SK-N-SH treated with all-trans-retinoic acid at 6 μM for 48 hours (cell line): ENCODE measurements at regions not wholly inside any gene's neighbourhood (a gene's known extent, or its start where the extent isn't known, plus 50 kb on each side); places are given as distances from the start of the nearest gene placed in this dataset.

Experiments used
- ATAC-seq: fragments of 200-7000 bp; cut with Tn5 transposase; 3 replicates; pipeline ENCODE4 v1.9.1; 2020; ENCODE audit warnings: mild to moderate bottlenecking, moderate library complexity
- ARNTL ChIP-seq: fragments of 450-650 bp; formaldehyde crosslinking; IDR thresholded peaks from 2 replicates; pipeline ENCODE4 v1.5.0; 2020; ENCODE audit warnings: low read depth, mild to moderate bottlenecking, moderate library complexity, borderline replicate concordance
- BACH2 ChIP-seq: fragments of 250-450 bp; sonication (Bioruptor Pico); IDR thresholded peaks from 2 replicates; pipeline ENCODE4 v1.9.0; 2021; ENCODE audit warnings: mild to moderate bottlenecking, borderline replicate concordance
- CSDC2 ChIP-seq: fragments of 250-450 bp; sonication (Bioruptor Pico); IDR thresholded peaks from 2 replicates; pipeline ENCODE4 v1.5.0; 2020; ENCODE audit warnings: mild to moderate bottlenecking, moderate library complexity
- ESRRG ChIP-seq: fragments of 250-450 bp; sonication (Bioruptor Pico); IDR thresholded peaks from 2 replicates; pipeline ENCODE4 v1.6.1; 2021; ENCODE audit warnings: mild to moderate bottlenecking
- GLIS3 ChIP-seq: fragments of 250-450 bp; sonication (Bioruptor Pico); IDR thresholded peaks from 2 replicates; pipeline ENCODE4 v1.5.0; 2020; ENCODE audit warnings: mild to moderate bottlenecking, moderate library complexity
- ISL1 ChIP-seq: fragments of 250-450 bp; sonication (Bioruptor Pico); IDR thresholded peaks from 2 replicates; pipeline ENCODE4 v2.1.2; 2022; ENCODE audit warnings: mild to moderate bottlenecking, moderate library complexity
- OSR1 ChIP-seq: fragments of 250-450 bp; sonication (Bioruptor Pico); IDR thresholded peaks from 2 replicates; pipeline ENCODE4 v1.8.0; 2022; ENCODE audit warnings: moderate library complexity, mild to moderate bottlenecking, inconsistent platforms
- PPARA ChIP-seq: fragments of 250-450 bp; sonication (Bioruptor Pico); IDR thresholded peaks from 2 replicates; pipeline ENCODE4 v1.5.0; 2020; ENCODE audit warnings: mild to moderate bottlenecking, borderline replicate concordance
- RARB ChIP-seq: fragments of 250-450 bp; sonication (Bioruptor Pico); IDR thresholded peaks from 2 replicates; pipeline ENCODE4 v1.8.0; 2021; ENCODE audit warnings: mild to moderate bottlenecking, moderate library complexity
- SNAI2 ChIP-seq: fragments of 250-450 bp; sonication (Bioruptor Pico); IDR thresholded peaks from 2 replicates; pipeline ENCODE4 v1.5.0; 2020; ENCODE audit warnings: mild to moderate bottlenecking, moderate library complexity
- TCF4 ChIP-seq: fragments of 250-450 bp; sonication (Bioruptor Pico); IDR thresholded peaks from 2 replicates; pipeline ENCODE4 v1.8.0; 2021; ENCODE audit warnings: mild to moderate bottlenecking, moderate library complexity, borderline replicate concordance
- TOX ChIP-seq: fragments of 250-450 bp; sonication (Bioruptor Pico); IDR thresholded peaks from 2 replicates; pipeline ENCODE4 v1.8.0; 2021; ENCODE audit warnings: mild to moderate bottlenecking, moderate library complexity, borderline replicate concordance
- ZC3H10 ChIP-seq: fragments of 250-450 bp; sonication (Bioruptor Pico); IDR thresholded peaks from 2 replicates; pipeline ENCODE4 v1.5.1; 2021; ENCODE audit warnings: mild to moderate bottlenecking, moderate library complexity
- ZFP3 ChIP-seq: fragments of 250-450 bp; sonication (Bioruptor Pico); IDR thresholded peaks from 2 replicates; pipeline ENCODE4 v1.5.0; 2020; ENCODE audit warnings: mild to moderate bottlenecking, moderate library complexity
- ZFP30 ChIP-seq: fragments of 450-650 bp; formaldehyde crosslinking; IDR thresholded peaks from 2 replicates; pipeline ENCODE4 v1.5.0; 2022; ENCODE audit warnings: mild to moderate bottlenecking, moderate library complexity
- ZNF70 ChIP-seq: fragments of 450-650 bp; formaldehyde crosslinking; IDR thresholded peaks from 2 replicates; pipeline ENCODE4 v1.5.0; 2020; ENCODE audit warnings: mild to moderate bottlenecking, moderate library complexity
- ZNF8 ChIP-seq: fragments of 450-650 bp; formaldehyde crosslinking; IDR thresholded peaks from 2 replicates; pipeline ENCODE4 v1.5.0; 2020; ENCODE audit warnings: mild to moderate bottlenecking, moderate library complexity
- TF ChIP-seq, protein P1 (sequence below): fragments of 250-450 bp; sonication (Bioruptor Pico); IDR thresholded peaks from 2 replicates; pipeline ENCODE4 v1.8.0; 2021; ENCODE audit warnings: low read depth, mild to moderate bottlenecking, moderate library complexity, borderline replicate concordance
- TF ChIP-seq, protein P2 (sequence below): fragments of 250-450 bp; sonication (Bioruptor Pico); IDR thresholded peaks from 2 replicates; pipeline ENCODE4 v1.8.0; 2020; ENCODE audit warnings: mild to moderate bottlenecking, moderate library complexity, borderline replicate concordance
- TF ChIP-seq, protein P3 (sequence below): fragments of 250-450 bp; sonication (Bioruptor Pico); IDR thresholded peaks from 2 replicates; pipeline ENCODE4 v1.5.1; 2021; ENCODE audit warnings: mild to moderate bottlenecking, moderate library complexity
- TF ChIP-seq, protein P4 (sequence below): fragments of 250-450 bp; sonication (Bioruptor Pico); IDR thresholded peaks from 2 replicates; pipeline ENCODE4 v1.5.1; 2020; ENCODE audit warnings: low read depth, mild to moderate bottlenecking, moderate library complexity
- TF ChIP-seq, protein P5 (sequence below): fragments of 250-450 bp; sonication (Bioruptor Pico); IDR thresholded peaks from 2 replicates; pipeline ENCODE4 v1.5.0; 2020; ENCODE audit warnings: mild to moderate bottlenecking, moderate library complexity

DNA sequence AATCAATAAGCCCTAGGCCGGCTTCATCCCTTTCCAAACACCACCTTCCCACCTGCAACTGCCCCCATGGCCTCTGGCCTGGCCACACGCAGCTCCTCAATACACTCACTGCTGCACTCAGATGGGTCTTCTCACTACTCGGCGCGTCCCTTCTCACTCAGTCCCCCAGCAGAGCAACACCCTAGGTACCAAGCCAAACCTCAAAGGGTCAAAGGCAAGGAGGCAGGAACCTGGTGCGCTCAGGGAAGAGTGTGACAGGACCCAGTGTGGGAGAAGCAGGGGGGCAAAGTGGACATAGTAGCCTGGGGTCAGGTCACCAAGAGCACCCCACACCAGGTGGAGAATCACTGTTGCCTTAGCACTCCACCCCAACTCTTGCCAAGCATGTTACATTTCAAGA lies 90.6 kb downstream of the TTC32 start:
- TF ChIP-seq PPARA (CRISPR knock-in tag) (no peak), SNAI2 (CRISPR knock-in tag) (no peak), ZFP3 (no peak)
- TF ChIP-seq, protein P1, sequence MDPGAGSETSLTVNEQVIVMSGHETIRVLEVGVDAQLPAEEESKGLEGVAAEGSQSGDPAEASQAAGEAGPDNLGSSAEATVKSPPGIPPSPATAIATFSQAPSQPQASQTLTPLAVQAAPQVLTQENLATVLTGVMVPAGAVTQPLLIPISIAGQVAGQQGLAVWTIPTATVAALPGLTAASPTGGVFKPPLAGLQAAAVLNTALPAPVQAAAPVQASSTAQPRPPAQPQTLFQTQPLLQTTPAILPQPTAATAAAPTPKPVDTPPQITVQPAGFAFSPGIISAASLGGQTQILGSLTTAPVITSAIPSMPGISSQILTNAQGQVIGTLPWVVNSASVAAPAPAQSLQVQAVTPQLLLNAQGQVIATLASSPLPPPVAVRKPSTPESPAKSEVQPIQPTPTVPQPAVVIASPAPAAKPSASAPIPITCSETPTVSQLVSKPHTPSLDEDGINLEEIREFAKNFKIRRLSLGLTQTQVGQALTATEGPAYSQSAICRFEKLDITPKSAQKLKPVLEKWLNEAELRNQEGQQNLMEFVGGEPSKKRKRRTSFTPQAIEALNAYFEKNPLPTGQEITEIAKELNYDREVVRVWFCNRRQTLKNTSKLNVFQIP = no peak

DNA sequence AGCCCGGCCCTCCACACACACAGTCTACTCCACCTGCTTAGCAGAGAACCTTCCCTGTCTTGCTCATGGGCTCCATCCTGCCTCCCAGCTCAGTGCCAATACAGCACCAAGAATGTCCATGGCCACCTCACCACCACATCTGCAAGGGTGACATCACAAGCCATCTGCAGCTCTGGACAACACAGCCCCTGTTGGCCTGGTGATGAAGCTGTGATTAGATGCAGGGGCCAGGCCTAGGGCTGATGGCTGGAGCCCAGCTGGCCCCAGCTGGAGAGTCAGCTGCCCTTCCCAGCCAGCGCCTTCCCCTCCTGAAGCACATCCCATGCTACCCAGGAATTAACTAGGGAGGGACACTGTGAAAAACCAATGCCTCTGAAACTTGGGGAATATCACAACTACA lies 91.1 kb downstream of the TTC32 start:
- peak; percentile 19; the same call in 1 of the 2 replicates for TF ChIP-seq TCF4
- TF ChIP-seq RARB (CRISPR knock-in tag) = no peak
- no peak for ATAC-seq

More for the DNA sequence above, 90.6 kb downstream of the TTC32 start:
- ATAC-seq = no peak

DNA sequence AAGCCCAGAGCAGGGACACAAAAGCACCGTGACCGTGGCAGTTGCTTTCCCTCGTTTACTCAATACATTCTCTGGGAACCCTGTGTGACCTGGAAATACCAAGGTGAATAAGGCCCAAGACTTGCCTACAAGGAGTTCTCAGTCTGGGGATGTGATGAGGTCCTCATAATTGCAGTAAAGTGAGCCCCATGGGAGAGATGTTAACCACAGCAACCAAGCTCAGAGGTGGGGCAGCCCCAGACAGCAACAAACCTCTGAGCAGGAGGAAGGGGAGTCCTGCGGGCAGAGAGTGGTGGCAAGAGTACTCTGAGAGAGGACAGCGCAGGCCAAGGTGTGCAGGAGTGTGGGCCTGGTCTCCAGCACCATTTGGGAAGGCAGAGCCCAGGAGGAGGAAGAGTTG lies 91.6 kb downstream of the TTC32 start:
- TF ChIP-seq ZFP30 (CRISPR knock-in tag) (no peak), ARNTL (no peak), ZC3H10 (CRISPR knock-in tag) (no peak), ZNF70 (CRISPR knock-in tag) (no peak), ISL1 (no peak), GLIS3 (CRISPR knock-in tag) (no peak), CSDC2 (CRISPR knock-in tag) (no peak), ZNF8 (CRISPR knock-in tag) (no peak), RARB (CRISPR knock-in tag) (no peak), TCF4 (no peak), PPARA (CRISPR knock-in tag) (no peak), ESRRG (CRISPR knock-in tag) (no peak)
- TF ChIP-seq, protein P2, sequence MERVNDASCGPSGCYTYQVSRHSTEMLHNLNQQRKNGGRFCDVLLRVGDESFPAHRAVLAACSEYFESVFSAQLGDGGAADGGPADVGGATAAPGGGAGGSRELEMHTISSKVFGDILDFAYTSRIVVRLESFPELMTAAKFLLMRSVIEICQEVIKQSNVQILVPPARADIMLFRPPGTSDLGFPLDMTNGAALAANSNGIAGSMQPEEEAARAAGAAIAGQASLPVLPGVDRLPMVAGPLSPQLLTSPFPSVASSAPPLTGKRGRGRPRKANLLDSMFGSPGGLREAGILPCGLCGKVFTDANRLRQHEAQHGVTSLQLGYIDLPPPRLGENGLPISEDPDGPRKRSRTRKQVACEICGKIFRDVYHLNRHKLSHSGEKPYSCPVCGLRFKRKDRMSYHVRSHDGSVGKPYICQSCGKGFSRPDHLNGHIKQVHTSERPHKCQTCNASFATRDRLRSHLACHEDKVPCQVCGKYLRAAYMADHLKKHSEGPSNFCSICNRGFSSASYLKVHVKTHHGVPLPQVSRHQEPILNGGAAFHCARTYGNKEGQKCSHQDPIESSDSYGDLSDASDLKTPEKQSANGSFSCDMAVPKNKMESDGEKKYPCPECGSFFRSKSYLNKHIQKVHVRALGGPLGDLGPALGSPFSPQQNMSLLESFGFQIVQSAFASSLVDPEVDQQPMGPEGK (CRISPR knock-in tag) = no peak
- TF ChIP-seq, protein P1 = no peak
- TF ChIP-seq, protein P3, sequence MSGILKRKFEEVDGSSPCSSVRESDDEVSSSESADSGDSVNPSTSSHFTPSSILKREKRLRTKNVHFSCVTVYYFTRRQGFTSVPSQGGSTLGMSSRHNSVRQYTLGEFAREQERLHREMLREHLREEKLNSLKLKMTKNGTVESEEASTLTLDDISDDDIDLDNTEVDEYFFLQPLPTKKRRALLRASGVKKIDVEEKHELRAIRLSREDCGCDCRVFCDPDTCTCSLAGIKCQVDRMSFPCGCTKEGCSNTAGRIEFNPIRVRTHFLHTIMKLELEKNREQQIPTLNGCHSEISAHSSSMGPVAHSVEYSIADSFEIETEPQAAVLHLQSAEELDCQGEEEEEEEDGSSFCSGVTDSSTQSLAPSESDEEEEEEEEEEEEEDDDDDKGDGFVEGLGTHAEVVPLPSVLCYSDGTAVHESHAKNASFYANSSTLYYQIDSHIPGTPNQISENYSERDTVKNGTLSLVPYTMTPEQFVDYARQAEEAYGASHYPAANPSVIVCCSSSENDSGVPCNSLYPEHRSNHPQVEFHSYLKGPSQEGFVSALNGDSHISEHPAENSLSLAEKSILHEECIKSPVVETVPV (CRISPR knock-in tag) = no peak
- TF ChIP-seq, protein P4, sequence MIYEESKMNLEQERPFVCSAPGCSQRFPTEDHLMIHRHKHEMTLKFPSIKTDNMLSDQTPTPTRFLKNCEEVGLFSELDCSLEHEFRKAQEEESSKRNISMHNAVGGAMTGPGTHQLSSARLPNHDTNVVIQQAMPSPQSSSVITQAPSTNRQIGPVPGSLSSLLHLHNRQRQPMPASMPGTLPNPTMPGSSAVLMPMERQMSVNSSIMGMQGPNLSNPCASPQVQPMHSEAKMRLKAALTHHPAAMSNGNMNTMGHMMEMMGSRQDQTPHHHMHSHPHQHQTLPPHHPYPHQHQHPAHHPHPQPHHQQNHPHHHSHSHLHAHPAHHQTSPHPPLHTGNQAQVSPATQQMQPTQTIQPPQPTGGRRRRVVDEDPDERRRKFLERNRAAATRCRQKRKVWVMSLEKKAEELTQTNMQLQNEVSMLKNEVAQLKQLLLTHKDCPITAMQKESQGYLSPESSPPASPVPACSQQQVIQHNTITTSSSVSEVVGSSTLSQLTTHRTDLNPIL (CRISPR knock-in tag) = no peak
- ATAC-seq = no peak

DNA sequence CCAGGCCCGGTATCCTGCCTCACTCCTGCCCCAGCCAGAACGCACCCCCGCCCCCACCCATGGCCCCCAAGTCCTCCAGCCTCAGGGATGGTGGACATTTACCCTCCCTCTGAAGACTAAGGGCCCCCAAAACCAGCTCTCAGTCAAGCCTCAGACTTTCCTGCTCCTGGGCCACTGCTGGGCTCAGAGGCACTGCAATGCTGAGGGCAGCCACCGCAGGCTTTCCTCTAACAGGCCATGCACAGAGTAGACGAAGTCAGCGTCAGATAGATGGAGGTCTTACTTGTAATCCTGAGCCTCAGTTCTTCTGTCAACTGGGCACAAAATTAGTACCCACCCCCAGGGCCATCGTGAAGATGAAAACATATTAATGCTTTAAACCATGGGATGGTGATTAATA lies 92.6 kb downstream of the TTC32 start:
- no peak for ATAC-seq
- TF ChIP-seq BACH2 (no peak), CSDC2 (CRISPR knock-in tag) (no peak), TCF4 (no peak), PPARA (CRISPR knock-in tag) (no peak), ZFP30 (CRISPR knock-in tag) (no peak), TOX (CRISPR knock-in tag) (no peak), ZFP3 (no peak), ZNF70 (CRISPR knock-in tag) (no peak), ESRRG (CRISPR knock-in tag) (no peak), OSR1 (no peak), GLIS3 (CRISPR knock-in tag) (no peak), ZC3H10 (CRISPR knock-in tag) (no peak)
- TF ChIP-seq, protein P1 = no peak
- TF ChIP-seq, protein P5, sequence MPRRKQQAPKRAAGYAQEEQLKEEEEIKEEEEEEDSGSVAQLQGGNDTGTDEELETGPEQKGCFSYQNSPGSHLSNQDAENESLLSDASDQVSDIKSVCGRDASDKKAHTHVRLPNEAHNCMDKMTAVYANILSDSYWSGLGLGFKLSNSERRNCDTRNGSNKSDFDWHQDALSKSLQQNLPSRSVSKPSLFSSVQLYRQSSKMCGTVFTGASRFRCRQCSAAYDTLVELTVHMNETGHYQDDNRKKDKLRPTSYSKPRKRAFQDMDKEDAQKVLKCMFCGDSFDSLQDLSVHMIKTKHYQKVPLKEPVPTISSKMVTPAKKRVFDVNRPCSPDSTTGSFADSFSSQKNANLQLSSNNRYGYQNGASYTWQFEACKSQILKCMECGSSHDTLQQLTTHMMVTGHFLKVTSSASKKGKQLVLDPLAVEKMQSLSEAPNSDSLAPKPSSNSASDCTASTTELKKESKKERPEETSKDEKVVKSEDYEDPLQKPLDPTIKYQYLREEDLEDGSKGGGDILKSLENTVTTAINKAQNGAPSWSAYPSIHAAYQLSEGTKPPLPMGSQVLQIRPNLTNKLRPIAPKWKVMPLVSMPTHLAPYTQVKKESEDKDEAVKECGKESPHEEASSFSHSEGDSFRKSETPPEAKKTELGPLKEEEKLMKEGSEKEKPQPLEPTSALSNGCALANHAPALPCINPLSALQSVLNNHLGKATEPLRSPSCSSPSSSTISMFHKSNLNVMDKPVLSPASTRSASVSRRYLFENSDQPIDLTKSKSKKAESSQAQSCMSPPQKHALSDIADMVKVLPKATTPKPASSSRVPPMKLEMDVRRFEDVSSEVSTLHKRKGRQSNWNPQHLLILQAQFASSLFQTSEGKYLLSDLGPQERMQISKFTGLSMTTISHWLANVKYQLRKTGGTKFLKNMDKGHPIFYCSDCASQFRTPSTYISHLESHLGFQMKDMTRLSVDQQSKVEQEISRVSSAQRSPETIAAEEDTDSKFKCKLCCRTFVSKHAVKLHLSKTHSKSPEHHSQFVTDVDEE = no peak
- TF ChIP-seq, protein P2 (CRISPR knock-in tag) = no peak
